ENCODE measurements at regions not wholly inside any gene's neighbourhood (a gene's known extent, or its start where the extent isn't known, plus 50 kb on each side); places are given as distances from the start of the nearest gene placed in this dataset.

GRCh38 chr5:106858616-106859015 is 812.1 kb downstream of the EFNA5 start:
- intact Hi-C loops (cut with DNase I, micrococcal nuclease): no loop called here
- Mint-ChIP-seq H3K9me3 (ENCODE audit: low read depth) (no peaks in the 10 kb centered on the region), H3K4me3 (no peak overlapping the region), H3K27me3 (no peaks in the 10 kb centered on the region), H3K4me1 (no peaks in the 10 kb centered on the region), H3K27ac (no peak overlapping the region), H3K36me3 (ENCODE audit: low read depth) (no peaks in the 10 kb centered on the region)
- no peak for ATAC-seq
- no peak for DNase-seq
- CTCF ChIA-PET: interaction anchor here (0.5 kb wide), 1 partner anchor 13 kb away, joined by 3 read pairs; no protein-coding TSS in a partner anchor
- POLR2A ChIA-PET: interaction anchor here (0.7 kb wide), 1 partner anchor 1039 kb away, joined by 6 read pairs; no protein-coding TSS in a partner anchor

DNA sequence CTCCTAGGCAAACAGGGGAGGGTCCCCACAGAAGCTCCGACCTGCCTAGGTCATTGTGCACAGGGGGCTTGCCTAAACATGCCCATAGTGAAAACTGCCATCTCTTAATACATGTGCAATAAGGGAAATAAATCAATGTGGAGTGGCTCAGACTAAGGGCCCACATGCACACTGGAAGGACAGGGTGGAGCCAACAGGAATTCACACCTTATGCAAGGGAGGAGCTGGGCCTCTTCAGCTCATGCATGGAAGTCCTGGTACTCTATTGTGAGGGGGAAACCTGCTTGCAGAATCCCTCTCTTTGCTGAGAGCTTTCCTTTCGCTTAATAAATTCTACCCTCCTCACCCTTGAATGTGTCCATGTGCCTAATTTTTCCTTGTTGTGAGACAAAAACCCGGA is 815.8 kb downstream of the EFNA5 start:
- POLR2A ChIA-PET: no interaction called here
- intact Hi-C loops (cut with DNase I, micrococcal nuclease): no loop called here
- no peak for ATAC-seq
- Mint-ChIP-seq H3K4me3 (no peak overlapping the region), H3K4me1 (no peaks in the 10 kb centered on the region), H3K9me3 (ENCODE audit: low read depth) (peaks cover 2% of the 10 kb centered on the region), H3K27ac (no peak overlapping the region), H3K27me3 (no peaks in the 10 kb centered on the region), H3K36me3 (ENCODE audit: low read depth) (no peaks in the 10 kb centered on the region)
- CTCF ChIA-PET: no interaction called here
- DNase-seq: no peak

- H3K4me3 Mint-ChIP-seq: no peak overlapping the region
- DNase-seq (no peak), ATAC-seq (no peak)
- peaks cover 2% of the 10 kb centered on the region for H3K9me3 Mint-ChIP-seq (ENCODE audit: low read depth)
- CTCF ChIA-PET: no interaction called here
- H3K4me1 Mint-ChIP-seq: no peaks in the 10 kb centered on the region
- H3K27ac Mint-ChIP-seq: no peak overlapping the region
- no peaks in the 10 kb centered on the region for H3K36me3 Mint-ChIP-seq (ENCODE audit: low read depth)
- no peaks in the 10 kb centered on the region for H3K27me3 Mint-ChIP-seq
- POLR2A ChIA-PET: no interaction called here
- intact Hi-C loops (cut with DNase I, micrococcal nuclease): no loop called here
Measured at GRCh38 chr5:106854105-106854687, 816.5 kb downstream of the EFNA5 start.

DNA sequence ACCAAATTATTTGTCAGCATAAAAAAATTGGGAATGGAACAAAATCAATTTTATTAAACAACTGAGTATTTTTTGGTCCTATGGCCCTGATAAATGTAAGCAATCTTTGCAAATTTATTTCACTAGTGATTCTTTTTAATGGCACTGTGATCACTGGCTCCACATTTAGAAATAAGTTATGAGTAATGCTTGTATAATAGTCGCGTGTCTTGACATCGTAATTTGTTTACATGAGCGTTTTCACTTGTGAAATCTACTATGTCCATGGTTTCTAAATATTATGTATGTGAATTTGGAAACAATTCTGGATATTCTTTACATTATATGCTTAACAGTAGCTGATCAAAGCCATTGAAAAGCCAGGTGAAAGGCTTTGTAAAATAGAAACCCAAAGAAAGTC is 817.5 kb downstream of the EFNA5 start:
- Mint-ChIP-seq H3K4me3 (no peak overlapping the region), H3K4me1 (no peaks in the 10 kb centered on the region), H3K27me3 (no peaks in the 10 kb centered on the region), H3K36me3 (ENCODE audit: low read depth) (no peaks in the 10 kb centered on the region), H3K9me3 (ENCODE audit: low read depth) (peaks cover 2% of the 10 kb centered on the region), H3K27ac (no peak overlapping the region)
- intact Hi-C loops (cut with DNase I, micrococcal nuclease): no loop called here
- POLR2A ChIA-PET: no interaction called here
- CTCF ChIA-PET: no interaction called here
- DNase-seq (no peak), ATAC-seq (no peak)

DNA sequence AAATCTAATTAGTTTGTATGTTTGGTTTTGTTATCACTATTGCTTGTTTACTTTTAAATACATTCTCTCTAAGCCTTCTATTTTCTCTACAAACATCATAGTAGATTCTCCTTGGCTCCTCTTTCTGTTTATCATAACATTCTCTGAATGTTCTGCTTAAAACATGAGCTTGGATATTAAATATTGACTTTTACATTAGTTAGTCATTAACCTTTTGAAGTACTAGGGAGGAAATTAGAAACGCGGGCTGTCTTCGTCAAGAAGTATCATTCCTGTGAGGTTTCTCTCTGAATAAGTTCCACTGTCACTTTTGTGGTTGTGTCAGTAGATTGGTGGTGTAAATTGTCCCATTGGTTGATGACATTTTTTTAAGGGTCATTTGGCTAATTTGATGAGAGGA is 821.5 kb downstream of the EFNA5 start:
- no peaks in the 10 kb centered on the region for H3K4me1 Mint-ChIP-seq
- no peaks in the 10 kb centered on the region for H3K36me3 Mint-ChIP-seq (ENCODE audit: low read depth)
- no peak for ATAC-seq
- H3K4me3 Mint-ChIP-seq: no peak overlapping the region
- intact Hi-C loops (cut with DNase I, micrococcal nuclease): no loop called here
- no peak for DNase-seq
- CTCF ChIA-PET: no interaction called here
- POLR2A ChIA-PET: no interaction called here
- peaks cover 2% of the 10 kb centered on the region for H3K9me3 Mint-ChIP-seq (ENCODE audit: low read depth)
- H3K27ac Mint-ChIP-seq: no peak overlapping the region
- H3K27me3 Mint-ChIP-seq: no peaks in the 10 kb centered on the region

DNA sequence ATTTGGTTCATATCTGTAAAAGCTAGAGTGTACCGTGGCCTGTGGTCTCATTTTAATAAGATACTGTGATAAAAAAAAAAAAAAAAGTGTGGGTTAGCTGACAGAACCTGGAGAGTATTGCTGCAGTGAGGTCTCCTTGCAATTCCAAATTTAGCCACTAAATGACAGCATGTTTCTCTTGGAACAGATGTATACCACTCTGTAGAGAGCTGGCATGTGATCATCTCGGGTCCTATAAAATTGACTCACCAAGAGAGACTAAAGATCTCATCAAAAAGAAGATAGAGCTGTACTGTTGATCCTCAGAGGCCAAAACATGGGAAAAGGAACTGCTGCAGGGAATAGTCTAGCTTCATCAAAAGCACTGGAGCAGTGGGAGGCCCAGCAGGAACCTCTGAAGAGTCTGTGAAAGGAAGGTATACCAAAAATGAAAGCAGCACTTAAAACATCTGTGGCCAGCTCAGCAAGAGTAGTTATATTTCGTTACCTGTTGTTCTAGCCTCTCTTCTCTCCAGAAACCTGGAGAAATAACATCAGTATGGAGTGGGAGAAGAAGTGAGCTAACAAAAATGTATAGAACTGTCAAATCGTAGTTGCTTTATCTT is 826.8 kb downstream of the EFNA5 start:
- Mint-ChIP-seq H3K9me3 (ENCODE audit: low read depth) (peaks cover 2% of the 10 kb centered on the region), H3K36me3 (ENCODE audit: low read depth) (no peaks in the 10 kb centered on the region), H3K4me1 (no peaks in the 10 kb centered on the region), H3K27me3 (no peaks in the 10 kb centered on the region), H3K4me3 (no peak overlapping the region), H3K27ac (no peak overlapping the region)
- ChIA-PET POLR2A (interaction anchor here (0.7 kb wide), 1 partner anchor 8 kb away, joined by 3 read pairs; no protein-coding TSS in a partner anchor), CTCF (no interaction called here)
- ATAC-seq (no peak), DNase-seq (no peak)
- intact Hi-C loops (cut with DNase I, micrococcal nuclease): no loop called here

DNA sequence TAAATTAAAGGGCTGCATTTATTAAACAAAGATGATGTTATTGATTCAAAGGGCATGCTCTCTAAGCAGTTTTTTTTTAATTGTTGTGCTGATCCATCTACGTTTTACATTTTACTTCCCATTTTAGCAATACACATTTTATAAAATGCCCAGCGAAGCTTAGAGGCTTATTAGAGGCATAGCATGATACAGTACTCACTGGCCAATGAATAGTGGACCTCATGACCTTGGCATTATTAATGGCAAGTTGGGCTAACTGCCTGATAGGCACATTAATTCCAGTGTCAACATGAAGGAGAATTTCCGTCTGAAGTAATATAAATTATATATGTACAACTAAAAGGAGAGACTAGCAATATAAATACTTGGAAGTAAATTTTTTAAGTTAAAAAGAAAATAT is 837.2 kb downstream of the EFNA5 start:
- DNase-seq: no peak
- intact Hi-C loops (cut with DNase I, micrococcal nuclease): no loop called here
- ATAC-seq: no peak
- no peaks in the 10 kb centered on the region for H3K4me1 Mint-ChIP-seq
- no peak overlapping the region for H3K4me3 Mint-ChIP-seq
- no peak overlapping the region for H3K27ac Mint-ChIP-seq
- CTCF ChIA-PET: interaction anchor here (0.5 to 0.6 kb wide), 2 partner anchors 55 to 739 kb away, joined by 3 read pairs; no protein-coding TSS in a partner anchor
- POLR2A ChIA-PET: no interaction called here
- H3K27me3 Mint-ChIP-seq: no peaks in the 10 kb centered on the region
- H3K9me3 Mint-ChIP-seq (ENCODE audit: low read depth): peaks cover 3% of the 10 kb centered on the region
- no peaks in the 10 kb centered on the region for H3K36me3 Mint-ChIP-seq (ENCODE audit: low read depth)

DNA sequence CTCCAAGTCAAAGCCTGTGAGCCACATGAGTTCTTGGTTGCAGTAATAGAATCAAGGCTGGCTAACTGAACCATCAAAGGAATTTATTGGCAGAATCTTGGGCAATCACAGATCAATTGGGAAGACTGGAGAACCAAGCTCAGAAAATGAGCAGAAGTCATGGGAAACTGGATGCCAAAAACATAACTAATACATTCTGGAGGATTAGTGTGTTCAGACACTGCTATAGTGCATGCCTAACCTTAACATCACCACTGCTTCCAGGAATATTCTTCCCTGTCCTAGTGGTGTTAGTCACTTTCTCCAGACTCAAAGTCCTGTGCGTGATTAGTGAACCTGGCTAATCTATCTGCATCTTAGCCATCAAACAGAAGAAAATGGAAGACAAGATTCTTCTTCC is 843.7 kb downstream of the EFNA5 start:
- Mint-ChIP-seq H3K27me3 (no peaks in the 10 kb centered on the region), H3K9me3 (ENCODE audit: low read depth) (no peaks in the 10 kb centered on the region), H3K36me3 (ENCODE audit: low read depth) (no peaks in the 10 kb centered on the region), H3K27ac (no peak overlapping the region), H3K4me3 (no peak overlapping the region), H3K4me1 (no peaks in the 10 kb centered on the region)
- POLR2A ChIA-PET: no interaction called here
- CTCF ChIA-PET: no interaction called here
- DNase-seq (no peak), ATAC-seq (no peak)
- intact Hi-C loops (cut with DNase I, micrococcal nuclease): no loop called here

GRCh38 chr5:106825374-106825773 is 845.4 kb downstream of the EFNA5 start:
- no peak for DNase-seq
- POLR2A ChIA-PET: no interaction called here
- Mint-ChIP-seq H3K4me3 (no peak overlapping the region), H3K27me3 (no peaks in the 10 kb centered on the region), H3K9me3 (ENCODE audit: low read depth) (no peaks in the 10 kb centered on the region), H3K4me1 (no peaks in the 10 kb centered on the region), H3K36me3 (ENCODE audit: low read depth) (no peaks in the 10 kb centered on the region), H3K27ac (no peak overlapping the region)
- ATAC-seq: no peak
- CTCF ChIA-PET: no interaction called here
- intact Hi-C loops (cut with DNase I, micrococcal nuclease): no loop called here

GRCh38 chr5:106822851-106823250 is 847.9 kb downstream of the EFNA5 start:
- Mint-ChIP-seq H3K4me1 (no peaks in the 10 kb centered on the region), H3K4me3 (no peak overlapping the region), H3K27ac (no peak overlapping the region), H3K36me3 (ENCODE audit: low read depth) (no peaks in the 10 kb centered on the region), H3K27me3 (no peaks in the 10 kb centered on the region), H3K9me3 (ENCODE audit: low read depth) (no peaks in the 10 kb centered on the region)
- ChIA-PET CTCF (no interaction called here), POLR2A (no interaction called here)
- DNase-seq: no peak
- intact Hi-C loops (cut with DNase I, micrococcal nuclease): no loop called here
- no peak for ATAC-seq

- no peaks in the 10 kb centered on the region for H3K9me3 Mint-ChIP-seq (ENCODE audit: low read depth)
- H3K27ac Mint-ChIP-seq: no peak overlapping the region
- POLR2A ChIA-PET: no interaction called here
- H3K4me1 Mint-ChIP-seq: no peaks in the 10 kb centered on the region
- no peaks in the 10 kb centered on the region for H3K36me3 Mint-ChIP-seq (ENCODE audit: low read depth)
- no peaks in the 10 kb centered on the region for H3K27me3 Mint-ChIP-seq
- intact Hi-C loops (cut with DNase I, micrococcal nuclease): no loop called here
- DNase-seq: no peak
- no peak overlapping the region for H3K4me3 Mint-ChIP-seq
- CTCF ChIA-PET: no interaction called here
- ATAC-seq: no peak
Measured at GRCh38 chr5:106818552-106818951, 852.2 kb downstream of the EFNA5 start.

DNA sequence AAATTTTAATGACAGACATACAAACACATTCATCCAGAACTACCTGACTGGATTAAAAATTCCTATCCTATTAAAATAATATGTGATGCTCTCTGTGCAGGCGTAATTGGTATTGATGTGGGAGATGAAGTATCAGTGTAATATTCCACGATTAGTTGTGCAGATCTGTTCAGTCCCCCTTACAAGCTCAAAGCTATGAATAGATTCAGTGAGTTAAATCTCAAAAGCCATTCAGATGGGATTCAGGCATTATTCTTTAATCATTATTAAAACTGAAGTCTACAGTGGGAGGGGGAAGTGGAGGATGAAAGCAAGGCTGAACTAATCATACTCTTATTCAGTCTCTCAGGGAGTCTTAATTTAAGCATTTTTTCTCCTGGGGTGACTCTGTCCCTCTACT is 855.8 kb downstream of the EFNA5 start:
- H3K4me3 Mint-ChIP-seq: no peak overlapping the region
- DNase-seq: no peak
- no peaks in the 10 kb centered on the region for H3K4me1 Mint-ChIP-seq
- H3K27ac Mint-ChIP-seq: no peak overlapping the region
- no peaks in the 10 kb centered on the region for H3K36me3 Mint-ChIP-seq (ENCODE audit: low read depth)
- CTCF ChIA-PET: no interaction called here
- no peaks in the 10 kb centered on the region for H3K27me3 Mint-ChIP-seq
- no peaks in the 10 kb centered on the region for H3K9me3 Mint-ChIP-seq (ENCODE audit: low read depth)
- no peak for ATAC-seq
- POLR2A ChIA-PET: no interaction called here
- intact Hi-C loops (cut with DNase I, micrococcal nuclease): no loop called here

DNA sequence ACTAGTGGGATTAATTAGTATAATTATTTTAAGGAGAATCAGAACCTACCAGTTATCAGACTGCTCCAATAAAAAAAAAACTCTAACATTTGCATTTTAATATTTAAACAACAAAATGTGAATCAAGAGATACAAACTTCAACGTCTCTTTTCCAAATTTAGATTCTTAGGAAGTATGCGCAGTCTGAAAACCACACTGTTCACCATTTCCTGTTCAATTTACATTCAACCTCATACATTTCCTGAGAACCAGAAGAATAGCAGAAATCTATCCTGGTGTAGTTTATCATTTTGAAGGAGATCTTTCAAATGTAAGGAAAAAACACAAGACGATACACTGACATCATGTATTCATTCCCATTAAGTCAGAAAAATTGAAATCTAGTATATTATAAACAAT is 869.2 kb downstream of the EFNA5 start:
- intact Hi-C loops (cut with DNase I, micrococcal nuclease): no loop called here
- ATAC-seq: no peak
- Mint-ChIP-seq H3K9me3 (ENCODE audit: low read depth) (no peaks in the 10 kb centered on the region), H3K27ac (no peak overlapping the region), H3K27me3 (no peaks in the 10 kb centered on the region), H3K36me3 (ENCODE audit: low read depth) (no peaks in the 10 kb centered on the region), H3K4me3 (no peak overlapping the region), H3K4me1 (no peaks in the 10 kb centered on the region)
- ChIA-PET CTCF (no interaction called here), POLR2A (no interaction called here)
- no peak for DNase-seq
